Muscle layer of duodenum (tissue), 2 donors: ENCODE measurements at regions not wholly inside any gene's neighbourhood (a gene's known extent, or its start where the extent isn't known, plus 50 kb on each side); places are given as distances from the start of the nearest gene placed in this dataset.
"Not testable (repeated sequence)": the region's sequence is repeated elsewhere in the genome, so short reads cannot be mapped to it uniquely, and the experiment has no call there.

Experiments used
- H3K27ac ChIP-seq: one replicate; pipeline ENCODE4 v1.7.0; 2013; ENCODE audit warnings: mild to moderate bottlenecking, low read length
- H3K27me3 ChIP-seq: one replicate; pipeline ENCODE4 v1.7.0; 2013; ENCODE audit warnings: low read depth, mild to moderate bottlenecking, control low read depth, low read length
- H3K36me3 ChIP-seq, 2 donors: one replicate each; pipeline ENCODE4 v1.7.0; 2013; ENCODE audit warnings: low read length in 2 of 2, control low read depth in 1 of 2, mild to moderate bottlenecking in 1 of 2; ENCODE audit not compliant: insufficient read depth in 2 of 2, control insufficient read depth in 1 of 2
- H3K4me1 ChIP-seq, 2 donors: one replicate each; pipeline ENCODE4 v1.7.0; 2013; ENCODE audit warnings: low read length in 2 of 2, mild to moderate bottlenecking in 2 of 2, control low read depth in 1 of 2, moderate library complexity in 1 of 2; ENCODE audit not compliant: insufficient read depth in 2 of 2, control insufficient read depth in 1 of 2
- H3K4me3 ChIP-seq, 2 donors: one replicate each; pipeline ENCODE4 v1.7.0; 2013; ENCODE audit warnings: low read length in 2 of 2, low read depth in 1 of 2, mild to moderate bottlenecking in 1 of 2
- H3K9me3 ChIP-seq, 2 donors: one replicate each; pipeline ENCODE4 v1.7.0; 2013; ENCODE audit warnings: low read length in 2 of 2, control low read depth in 1 of 2, mild to moderate bottlenecking in 1 of 2; ENCODE audit not compliant: control insufficient read depth in 1 of 2
- donor health status: healthy.

DNA sequence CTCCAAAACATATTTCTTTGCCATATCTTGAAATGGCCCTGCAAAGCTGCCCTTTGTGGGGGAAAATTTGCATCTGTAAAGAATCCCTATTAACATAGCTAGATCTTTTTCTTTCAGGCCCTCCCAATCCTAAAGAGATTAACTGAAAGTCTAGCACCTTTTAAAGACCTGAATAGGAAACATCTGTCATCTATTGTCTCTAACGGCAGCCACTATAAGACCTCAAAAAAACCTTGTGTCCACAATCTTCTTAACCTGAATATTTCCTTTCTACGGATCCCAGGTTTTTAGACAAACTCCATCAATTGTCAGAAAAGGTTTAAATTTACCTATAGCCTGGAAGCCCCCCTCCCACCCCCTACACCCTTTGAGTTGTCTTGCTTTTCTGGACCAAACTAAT, 241.3 kb downstream of the NPR3 start:
- H3K36me3 ChIP-seq, H3K9me3 ChIP-seq, H3K27me3 ChIP-seq, H3K4me3 ChIP-seq, H3K27ac ChIP-seq, H3K4me1 ChIP-seq: not testable (repeated sequence)

DNA sequence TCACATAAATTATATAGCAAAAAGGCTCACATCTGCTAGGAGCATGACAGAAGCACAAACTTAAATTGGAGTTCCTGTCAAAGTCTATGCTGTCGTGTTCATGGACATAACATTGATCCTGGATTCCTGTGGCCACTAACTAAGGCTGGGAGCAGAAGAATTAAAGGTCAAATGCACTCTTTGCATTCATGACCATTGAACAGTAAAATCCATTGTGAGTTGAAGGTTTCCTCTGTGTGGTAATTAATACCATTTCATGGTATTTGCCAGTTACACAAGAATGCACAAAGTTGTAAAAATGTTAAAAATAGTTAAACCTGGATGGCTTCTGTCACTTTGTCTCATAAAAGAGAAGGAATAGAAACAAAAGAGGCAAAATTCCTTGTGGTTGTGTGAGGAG, 242.6 kb downstream of the NPR3 start:
- Histone ChIP-seq H3K27ac (no peak overlapping the region), H3K4me3 (no peak overlapping the region), H3K9me3 (no peaks in the 10 kb centered on the region), H3K4me1 (no peaks in the 10 kb centered on the region), H3K27me3 (no peaks in the 10 kb centered on the region), H3K36me3 (no peaks in the 10 kb centered on the region)

DNA sequence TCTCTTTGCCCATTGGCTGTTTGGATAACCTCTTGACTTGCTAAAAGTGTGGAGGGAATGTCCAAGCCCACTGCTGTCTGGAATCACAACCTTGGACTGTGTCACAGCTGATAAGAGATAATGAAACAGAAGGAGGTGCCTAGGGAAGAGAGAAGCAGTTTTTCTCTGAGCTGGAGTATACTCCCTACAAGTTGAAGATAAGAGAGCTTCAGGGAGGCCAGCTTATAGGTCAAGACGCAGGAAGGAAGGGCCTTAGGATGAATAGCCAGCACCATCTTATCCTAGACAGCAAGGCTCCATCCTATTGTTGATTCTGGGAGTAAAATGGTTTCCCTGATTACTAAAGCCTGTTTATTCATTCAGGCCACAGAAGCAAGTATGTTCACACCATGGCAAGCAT, 244.7 kb downstream of the NPR3 start:
- no peaks in the 10 kb centered on the region for H3K9me3 ChIP-seq
- H3K4me1 ChIP-seq: no peaks in the 10 kb centered on the region
- peaks cover 0 to 1% of the 10 kb centered on the region in 2 donors for H3K36me3 ChIP-seq
- no peak overlapping the region for H3K4me3 ChIP-seq
- H3K27me3 ChIP-seq: no peaks in the 10 kb centered on the region
- no peak overlapping the region for H3K27ac ChIP-seq

DNA sequence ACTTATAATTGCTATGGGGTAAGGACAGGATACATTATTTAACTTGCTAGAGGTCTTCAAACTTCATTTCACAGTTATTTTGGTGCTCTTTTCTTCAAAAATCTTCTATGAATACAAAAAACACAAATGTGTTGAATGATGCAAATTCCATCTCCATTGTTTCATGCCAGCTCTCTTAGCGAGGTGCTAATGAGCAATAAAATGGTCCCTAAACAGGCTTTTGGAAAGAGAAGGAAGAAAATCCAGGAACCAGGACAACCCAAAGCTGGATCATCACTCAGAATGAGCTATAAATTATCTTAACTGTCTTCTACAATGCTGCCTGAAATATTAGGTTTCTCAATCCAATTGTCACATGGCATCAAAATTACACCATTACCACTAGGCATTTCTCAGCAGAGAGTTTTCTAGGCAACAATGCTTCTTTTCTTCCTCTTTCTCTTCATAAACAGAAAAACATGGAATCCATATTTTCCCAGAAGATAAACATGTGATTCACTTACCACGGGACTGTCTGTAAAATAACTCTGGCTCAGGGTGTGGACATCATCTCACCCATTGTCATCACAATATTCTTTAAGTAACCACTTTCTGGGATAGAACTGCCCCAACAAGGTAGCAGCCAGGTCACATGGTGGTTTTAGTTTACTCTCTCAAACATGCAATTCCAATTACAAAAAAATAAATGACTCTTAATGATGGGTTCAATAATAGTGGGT, 249.4 kb downstream of the NPR3 start:
- Histone ChIP-seq H3K27me3 (no peaks in the 10 kb centered on the region), H3K4me3 (no peak overlapping the region), H3K4me1 (no peaks in the 10 kb centered on the region), H3K9me3 (no peaks in the 10 kb centered on the region), H3K36me3 (peaks cover 0 to 3% of the 10 kb centered on the region in 2 donors), H3K27ac (no peak overlapping the region)

DNA sequence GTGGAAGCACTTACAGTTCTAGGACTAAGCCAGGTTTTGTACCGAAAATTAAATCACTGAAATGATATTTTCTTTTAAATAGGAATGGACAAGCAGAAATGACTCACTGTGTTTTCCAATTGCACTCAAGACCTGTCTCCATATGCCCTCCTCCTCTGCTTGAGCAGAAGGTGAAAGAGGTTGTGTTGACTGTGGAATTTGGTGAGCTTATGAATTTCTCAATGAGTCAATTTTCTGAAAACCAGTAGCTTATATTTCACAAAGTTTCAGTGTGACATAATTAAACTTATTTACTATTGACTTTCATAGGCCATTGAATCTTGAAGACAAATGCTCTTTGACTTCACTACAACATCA, 249.9 kb downstream of the NPR3 start:
- H3K4me1 ChIP-seq: no peaks in the 10 kb centered on the region
- H3K36me3 ChIP-seq: peaks cover 0 to 3% of the 10 kb centered on the region in 2 donors
- H3K9me3 ChIP-seq: no peaks in the 10 kb centered on the region
- H3K4me3 ChIP-seq: no peak overlapping the region
- no peaks in the 10 kb centered on the region for H3K27me3 ChIP-seq
- H3K27ac ChIP-seq: no peak overlapping the region

DNA sequence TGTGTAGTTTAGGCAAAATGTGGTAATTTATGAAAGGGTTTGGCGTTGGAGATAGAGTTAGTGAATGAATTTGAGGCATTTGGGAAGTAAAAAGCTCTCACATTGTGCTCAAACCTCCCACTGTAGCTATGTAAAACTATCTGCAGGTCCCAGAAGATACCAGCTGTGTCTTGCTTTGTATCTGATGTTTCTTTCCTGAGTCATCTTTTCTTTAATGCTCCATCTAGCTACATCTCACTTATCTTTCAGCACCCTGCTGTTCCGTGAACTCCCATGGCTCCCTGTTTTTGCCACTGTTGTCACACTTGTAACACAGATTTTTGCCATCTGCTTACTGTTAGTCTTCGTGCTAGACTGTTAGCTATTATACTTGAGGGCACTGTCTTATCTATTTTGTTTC, 253.1 kb downstream of the NPR3 start:
- no peaks in the 10 kb centered on the region for H3K9me3 ChIP-seq
- H3K27me3 ChIP-seq: no peaks in the 10 kb centered on the region
- H3K36me3 ChIP-seq: peaks cover 0 to 3% of the 10 kb centered on the region in 2 donors
- H3K27ac ChIP-seq: no peak overlapping the region
- H3K4me3 ChIP-seq: no peak overlapping the region
- H3K4me1 ChIP-seq: no peaks in the 10 kb centered on the region

DNA sequence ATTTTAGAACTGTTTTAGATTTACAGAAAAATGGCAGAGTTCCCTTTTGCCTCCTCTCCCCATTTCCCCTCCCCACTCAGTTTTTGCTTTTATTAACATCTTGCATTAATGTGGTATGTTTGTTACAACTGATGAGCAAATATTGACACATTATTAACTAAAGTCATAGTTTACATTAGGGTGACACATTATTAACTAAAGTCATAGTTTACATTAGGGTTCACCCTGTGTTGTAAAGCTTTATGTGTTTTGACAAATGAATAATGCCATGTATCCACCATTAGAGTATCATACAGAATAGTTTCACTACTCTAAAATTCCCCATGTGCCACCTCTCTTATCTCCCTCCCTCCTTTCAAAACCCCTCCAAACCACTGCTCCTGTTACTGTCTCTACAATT, 262.5 kb downstream of the NPR3 start:
- H3K9me3 ChIP-seq: no peaks in the 10 kb centered on the region
- no peaks in the 10 kb centered on the region for H3K27me3 ChIP-seq
- H3K27ac ChIP-seq: no peak overlapping the region
- no peaks in the 10 kb centered on the region for H3K36me3 ChIP-seq
- H3K4me3 ChIP-seq: no peak overlapping the region
- H3K4me1 ChIP-seq: peaks cover 0 to 16% of the 10 kb centered on the region in 2 donors

DNA sequence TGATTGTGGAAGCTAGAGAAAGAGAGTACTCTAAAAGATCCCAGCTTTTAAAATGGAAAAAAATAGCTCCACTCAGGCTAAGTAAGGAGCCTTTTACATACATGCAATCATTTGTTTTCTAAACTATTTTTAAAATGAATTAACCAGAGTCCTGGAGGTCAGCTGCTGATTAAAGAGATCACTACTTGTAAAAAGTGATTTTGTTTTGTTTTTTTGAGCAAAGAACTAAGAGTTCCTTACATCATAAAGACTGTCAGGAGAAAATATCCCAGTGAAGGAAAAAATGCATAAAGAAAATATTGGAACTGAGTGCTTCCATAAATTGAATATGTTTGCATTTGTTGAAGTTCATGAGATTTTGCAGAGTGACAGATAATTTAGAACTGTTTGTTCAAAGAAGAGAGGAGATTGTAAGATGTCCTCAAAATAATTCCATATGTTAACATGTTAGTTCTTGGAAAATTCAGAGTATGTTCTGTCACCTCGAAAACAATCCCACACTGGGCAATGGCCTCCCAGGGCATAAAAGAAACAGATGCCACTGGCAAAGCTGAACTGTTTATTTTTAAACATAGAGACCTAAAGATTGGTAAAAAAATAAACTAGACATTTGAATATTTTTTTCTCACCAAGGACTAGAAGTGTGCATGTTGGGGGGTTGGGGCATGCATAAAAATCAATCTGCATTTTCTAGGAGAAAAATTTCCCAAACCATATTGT, 264.7 kb downstream of the NPR3 start:
- Histone ChIP-seq H3K4me3 (no peak overlapping the region), H3K27ac (no peak overlapping the region), H3K9me3 (no peaks in the 10 kb centered on the region), H3K36me3 (no peaks in the 10 kb centered on the region), H3K27me3 (no peaks in the 10 kb centered on the region), H3K4me1 (peaks cover 0 to 16% of the 10 kb centered on the region in 2 donors)

DNA sequence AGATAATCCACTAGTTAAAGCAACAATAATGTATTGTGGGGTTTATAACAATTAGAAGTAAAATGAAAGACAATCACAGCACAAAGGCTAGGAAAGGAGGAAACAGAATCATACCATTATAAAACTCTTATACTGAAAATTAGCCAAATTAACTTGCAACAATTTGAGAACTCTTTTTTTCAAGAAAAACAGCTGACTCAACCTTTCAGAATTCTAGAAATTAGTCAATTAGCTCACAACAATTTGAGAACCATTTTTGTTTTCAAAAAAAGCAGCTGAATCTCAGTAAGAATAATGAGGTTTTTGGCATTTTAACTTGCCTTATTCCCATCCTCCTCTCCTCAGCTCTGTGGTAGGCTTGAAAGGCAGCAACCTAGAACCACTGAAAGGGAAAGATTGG, 269.9 kb downstream of the NPR3 start:
- Histone ChIP-seq H3K36me3 (no peaks in the 10 kb centered on the region), H3K4me3 (no peak overlapping the region), H3K4me1 (peaks cover 0 to 4% of the 10 kb centered on the region in 2 donors), H3K27ac (no peak overlapping the region), H3K27me3 (no peaks in the 10 kb centered on the region), H3K9me3 (no peaks in the 10 kb centered on the region)

DNA sequence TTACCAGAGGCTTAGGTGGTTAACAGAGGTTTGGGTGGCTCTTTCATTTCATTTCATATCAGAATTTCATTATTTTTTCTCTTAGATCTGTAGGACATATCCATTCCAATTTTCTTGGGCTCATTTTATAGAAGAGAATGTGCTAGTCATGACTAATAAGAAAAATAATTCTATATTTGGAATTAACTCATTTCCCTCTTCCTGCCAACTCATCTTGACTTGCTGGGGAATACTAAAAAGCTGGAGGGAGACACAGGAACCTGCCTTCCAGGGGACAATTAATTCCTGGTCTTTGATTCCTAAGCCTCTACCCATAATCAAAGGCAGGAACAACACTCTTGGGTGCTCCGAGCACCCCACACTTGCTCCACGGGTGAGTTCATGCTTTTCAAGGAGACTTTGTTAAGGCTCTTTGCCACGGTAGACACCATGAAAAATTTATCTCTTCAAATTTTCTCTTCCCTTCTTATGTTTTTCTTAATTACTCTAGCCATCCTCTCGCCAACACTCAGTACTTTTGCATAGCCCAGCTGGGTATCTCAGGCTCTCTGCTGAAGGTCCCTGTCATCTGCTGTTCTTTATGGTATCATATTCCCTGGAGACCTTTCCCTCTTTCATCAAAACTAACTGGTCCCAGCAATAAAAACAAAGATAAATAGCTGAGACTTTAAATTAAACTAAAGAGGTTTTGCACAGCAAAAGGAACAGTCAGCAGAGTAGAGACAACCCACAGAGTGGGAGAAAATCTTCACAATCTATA, 273.9 kb downstream of the NPR3 start:
- no peaks in the 10 kb centered on the region for H3K4me1 ChIP-seq
- no peak overlapping the region for H3K27ac ChIP-seq
- no peaks in the 10 kb centered on the region for H3K36me3 ChIP-seq
- no peak overlapping the region for H3K4me3 ChIP-seq
- no peaks in the 10 kb centered on the region for H3K27me3 ChIP-seq
- H3K9me3 ChIP-seq: no peaks in the 10 kb centered on the region

DNA sequence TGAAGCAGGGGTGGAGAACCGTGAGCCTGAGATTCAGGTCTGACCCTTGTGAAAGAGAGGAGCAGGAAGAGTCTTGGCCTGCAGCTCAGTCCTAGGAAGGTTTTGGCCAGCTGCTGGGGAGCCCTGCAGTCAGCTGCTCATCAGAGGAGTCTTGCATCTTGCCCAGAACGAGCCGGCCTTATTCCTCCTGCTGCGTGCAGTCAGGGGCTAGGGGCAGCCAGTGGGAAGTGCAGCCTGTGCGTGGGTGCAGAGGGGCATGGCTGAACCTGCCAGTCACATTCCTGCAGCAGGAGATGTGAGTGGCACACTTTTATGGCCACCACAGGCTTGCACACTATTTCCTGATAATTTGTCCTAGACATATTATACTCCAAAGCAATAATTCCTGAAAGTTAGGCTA, 278.7 kb downstream of the NPR3 start:
- no peaks in the 10 kb centered on the region for H3K9me3 ChIP-seq
- no peak overlapping the region for H3K27ac ChIP-seq
- no peaks in the 10 kb centered on the region for H3K4me1 ChIP-seq
- no peaks in the 10 kb centered on the region for H3K36me3 ChIP-seq
- H3K27me3 ChIP-seq: no peaks in the 10 kb centered on the region
- H3K4me3 ChIP-seq: no peak overlapping the region
